ENCODE measurements at regions not wholly inside any gene's neighbourhood (a gene's known extent, or its start where the extent isn't known, plus 50 kb on each side); places are given as distances from the start of the nearest gene placed in this dataset.

- TF ChIP-seq CTCF (IDR thresholded peaks at IDR 0.05): no peak
Observed at GRCh38 chr6:45783716-45784115, 231.9 kb downstream of the CLIC5 start.

GRCh38 chr6:45781890-45782289 is 233.8 kb downstream of the CLIC5 start:
- no peak overlapping the region for H3K27ac Mint-ChIP-seq (ENCODE audit: unreplicated experiment)
- no peaks in the 10 kb centered on the region for H3K4me1 Mint-ChIP-seq (ENCODE audit: low read depth)
- H3K4me3 Mint-ChIP-seq (ENCODE audit: unreplicated experiment): no peak overlapping the region
- H3K27me3 Mint-ChIP-seq (ENCODE audit: low read depth): no peaks in the 10 kb centered on the region
- no peak for DNase-seq (ENCODE audit: low spot score)
- TF ChIP-seq CTCF (IDR thresholded peaks at IDR 0.05): no peak
- H3K9me3 Mint-ChIP-seq (ENCODE audit: low read depth): no peaks in the 10 kb centered on the region
- H3K36me3 Mint-ChIP-seq (ENCODE audit: low read depth): no peaks in the 10 kb centered on the region

More at GRCh38 chr6:45783716-45784115, 231.9 kb downstream of the CLIC5 start:
- Mint-ChIP-seq H3K4me3 (ENCODE audit: unreplicated experiment) (no peak overlapping the region), H3K27ac (ENCODE audit: unreplicated experiment) (no peak overlapping the region), H3K9me3 (ENCODE audit: low read depth) (no peaks in the 10 kb centered on the region), H3K36me3 (ENCODE audit: low read depth) (no peaks in the 10 kb centered on the region), H3K4me1 (ENCODE audit: low read depth) (no peaks in the 10 kb centered on the region), H3K27me3 (ENCODE audit: low read depth) (no peaks in the 10 kb centered on the region)
- DNase-seq (ENCODE audit: low spot score): no peak

- no peak for TF ChIP-seq CTCF (IDR thresholded peaks at IDR 0.05)
- Mint-ChIP-seq H3K36me3 (ENCODE audit: low read depth) (no peaks in the 10 kb centered on the region), H3K27ac (ENCODE audit: unreplicated experiment) (no peak overlapping the region)
Observed at GRCh38 chr6:45780523-45780922, 235.1 kb downstream of the CLIC5 start.

GRCh38 chr6:45775026-45775697 is 240.5 kb downstream of the CLIC5 start:
- Mint-ChIP-seq H3K27ac (ENCODE audit: unreplicated experiment) (no peak overlapping the region), H3K36me3 (ENCODE audit: low read depth) (no peaks in the 10 kb centered on the region), H3K9me3 (ENCODE audit: low read depth) (peaks cover 9% of the 10 kb centered on the region), H3K4me3 (ENCODE audit: unreplicated experiment) (no peak overlapping the region), H3K27me3 (ENCODE audit: low read depth) (no peaks in the 10 kb centered on the region), H3K4me1 (ENCODE audit: low read depth) (peaks cover 3% of the 10 kb centered on the region)
- no peak for TF ChIP-seq CTCF (IDR thresholded peaks at IDR 0.05)
- DNase-seq (ENCODE audit: low spot score): no peak

More at GRCh38 chr6:45780523-45780922, 235.1 kb downstream of the CLIC5 start:
- no peaks in the 10 kb centered on the region for H3K4me1 Mint-ChIP-seq (ENCODE audit: low read depth)
- no peak overlapping the region for H3K4me3 Mint-ChIP-seq (ENCODE audit: unreplicated experiment)
- H3K9me3 Mint-ChIP-seq (ENCODE audit: low read depth): no peaks in the 10 kb centered on the region
- no peaks in the 10 kb centered on the region for H3K27me3 Mint-ChIP-seq (ENCODE audit: low read depth)
- DNase-seq (ENCODE audit: low spot score): no peak

- Mint-ChIP-seq H3K27ac (ENCODE audit: unreplicated experiment) (no peak overlapping the region), H3K4me3 (ENCODE audit: unreplicated experiment) (no peak overlapping the region), H3K4me1 (ENCODE audit: low read depth) (peaks cover 3% of the 10 kb centered on the region), H3K9me3 (ENCODE audit: low read depth) (peaks cover 20% of the 10 kb centered on the region), H3K27me3 (ENCODE audit: low read depth) (no peaks in the 10 kb centered on the region), H3K36me3 (ENCODE audit: low read depth) (peaks cover 1% of the 10 kb centered on the region)
- no peak for DNase-seq (ENCODE audit: low spot score)
- no peak for TF ChIP-seq CTCF (IDR thresholded peaks at IDR 0.05)
Observed at GRCh38 chr6:45773906-45774305, 241.8 kb downstream of the CLIC5 start.
